Uterus (tissue), 3 donors: ENCODE measurements at regions not wholly inside any gene's neighbourhood (a gene's known extent, or its start where the extent isn't known, plus 50 kb on each side); places are given as distances from the start of the nearest gene placed in this dataset.

Experiments
- DNase-seq, 2 donors: peaks; one replicate each; pipeline ENCODE4 v3.0.0-alpha.2; 2019 to 2020
- H3K27ac ChIP-seq, 2 donors: fragments of 200-600 bp; sonication (generic); 1 replicate in 1 of 2; 2 replicates in 1 of 2; pipeline ENCODE4 v1.5.1; 2016 to 2018
- H3K27me3 ChIP-seq, 2 donors: fragments of 200-600 bp; sonication (generic); one replicate each; pipeline ENCODE4 v1.5.1; 2018 to 2019; ENCODE audit warnings: control low read depth in 1 of 2
- H3K36me3 ChIP-seq, 2 donors: fragments of 200-600 bp; sonication (generic); one replicate each; pipeline ENCODE4 v1.5.1; 2019; ENCODE audit warnings: control low read depth in 1 of 2
- H3K4me1 ChIP-seq, 2 donors: fragments of 200-600 bp; sonication (generic); one replicate each; pipeline ENCODE4 v1.5.1; 2018 to 2019; ENCODE audit warnings: control low read depth in 1 of 2
- H3K4me3 ChIP-seq, 2 donors: fragments of 200-600 bp; sonication (generic); 1 replicate in 1 of 2; 2 replicates in 1 of 2; pipeline ENCODE4 v1.5.1; 2018 to 2019; ENCODE audit warnings: mild to moderate bottlenecking in 1 of 2
- H3K9me3 ChIP-seq, 2 donors: fragments of 200-600 bp; sonication (generic); one replicate each; pipeline ENCODE4 v1.5.1; 2019; ENCODE audit warnings: control low read depth in 1 of 2
- CTCF ChIP-seq, 4 experiments: fragments of 200-600 bp in 2 of 4; fragments of 450-650 bp in 2 of 4; sonication (generic) in 2 of 4; IDR thresholded peaks; one replicate each; pipeline ENCODE4 v1.5.1; 2016 to 2019; ENCODE audit warnings: antibody characterized with exemption in 4 of 4, mild to moderate bottlenecking in 2 of 4, moderate library complexity in 1 of 4
- POLR2A ChIP-seq, 2 donors: fragments of 450-650 bp; IDR thresholded peaks; one replicate each; pipeline ENCODE4 v1.6.1; 2016; ENCODE audit warnings: antibody characterized with exemption in 2 of 2, mild to moderate bottlenecking in 1 of 2, moderate library complexity in 1 of 2
- intact Hi-C: fragments of 100-400 bp; cut with DNase I; formaldehyde crosslinking; loops from one replicate; pipeline ENCODE4 v1.15.1; 2023; ENCODE audit warnings: low total_unique reads
- donor health status: DM: yes; HTN: yes; CAD: no.

- no peak for DNase-seq
- Histone ChIP-seq H3K36me3 (no peaks in the 10 kb centered on the region), H3K4me3 (no peak overlapping the region), H3K9me3 (no peaks in the 10 kb centered on the region), H3K27ac (no peak overlapping the region), H3K4me1 (no peaks in the 10 kb centered on the region), H3K27me3 (no peaks in the 10 kb centered on the region)
- intact Hi-C loops, result no loop called here
- no peak for TF ChIP-seq CTCF (IDR thresholded peaks at IDR 0.05)
- no peak for TF ChIP-seq POLR2A (IDR thresholded peaks at IDR 0.05)
Observed at GRCh38 chr1:239672256-239672655, 285.9 kb downstream of the CHRM3 start.

- H3K4me3 ChIP-seq, result no peak overlapping the region
- intact Hi-C loops, result no loop called here
- H3K4me1 ChIP-seq, result no peaks in the 10 kb centered on the region
- TF ChIP-seq POLR2A (IDR thresholded peaks at IDR 0.05) (no peak), CTCF (IDR thresholded peaks at IDR 0.05) (no peak)
- no peaks in the 10 kb centered on the region for H3K9me3 ChIP-seq
- H3K36me3 ChIP-seq, result no peaks in the 10 kb centered on the region
- no peak overlapping the region for H3K27ac ChIP-seq
- H3K27me3 ChIP-seq, result no peaks in the 10 kb centered on the region
- no peak for DNase-seq
Observed at GRCh38 chr1:239675735-239676134, 289.4 kb downstream of the CHRM3 start.

- intact Hi-C loops, result no loop called here
- Histone ChIP-seq H3K9me3 (no peaks in the 10 kb centered on the region), H3K4me1 (no peaks in the 10 kb centered on the region), H3K27me3 (no peaks in the 10 kb centered on the region), H3K36me3 (no peaks in the 10 kb centered on the region), H3K27ac (no peak overlapping the region), H3K4me3 (no peak overlapping the region)
- TF ChIP-seq CTCF (IDR thresholded peaks at IDR 0.05), result no peak
- TF ChIP-seq POLR2A (IDR thresholded peaks at IDR 0.05), result no peak
- no peak for DNase-seq
Observed at GRCh38 chr1:239676522-239677273, 290.3 kb downstream of the CHRM3 start.

- TF ChIP-seq CTCF (IDR thresholded peaks at IDR 0.05) (no peak), POLR2A (IDR thresholded peaks at IDR 0.05) (no peak)
- no peak for DNase-seq
- H3K9me3 ChIP-seq, result no peaks in the 10 kb centered on the region
- H3K4me3 ChIP-seq, result no peak overlapping the region
- no peak overlapping the region for H3K27ac ChIP-seq
- intact Hi-C loops, result no loop called here
- H3K36me3 ChIP-seq, result no peaks in the 10 kb centered on the region
- no peaks in the 10 kb centered on the region for H3K27me3 ChIP-seq
- no peaks in the 10 kb centered on the region for H3K4me1 ChIP-seq
Observed at GRCh38 chr1:239677362-239677761, 291.0 kb downstream of the CHRM3 start.

GRCh38 chr1:239678181-239678580, 291.8 kb downstream of the CHRM3 start:
- no peak for DNase-seq
- Histone ChIP-seq H3K27ac (no peak overlapping the region), H3K4me1 (no peaks in the 10 kb centered on the region), H3K9me3 (no peaks in the 10 kb centered on the region), H3K27me3 (no peaks in the 10 kb centered on the region), H3K4me3 (no peak overlapping the region), H3K36me3 (no peaks in the 10 kb centered on the region)
- no peak for TF ChIP-seq POLR2A (IDR thresholded peaks at IDR 0.05)
- TF ChIP-seq CTCF (IDR thresholded peaks at IDR 0.05), result no peak
- intact Hi-C loops, result no loop called here
